ENCODE measurements at regions not wholly inside any gene's neighbourhood (a gene's known extent, or its start where the extent isn't known, plus 50 kb on each side); places are given as distances from the start of the nearest gene placed in this dataset.
"Not testable (repeated sequence)": the region's sequence is repeated elsewhere in the genome, so short reads cannot be mapped to it uniquely, and the experiment has no call there.

GRCh38 chr5:167851416-167851815 is 440.0 kb upstream of the WWC1 start:
- TF ChIP-seq, protein P1, sequence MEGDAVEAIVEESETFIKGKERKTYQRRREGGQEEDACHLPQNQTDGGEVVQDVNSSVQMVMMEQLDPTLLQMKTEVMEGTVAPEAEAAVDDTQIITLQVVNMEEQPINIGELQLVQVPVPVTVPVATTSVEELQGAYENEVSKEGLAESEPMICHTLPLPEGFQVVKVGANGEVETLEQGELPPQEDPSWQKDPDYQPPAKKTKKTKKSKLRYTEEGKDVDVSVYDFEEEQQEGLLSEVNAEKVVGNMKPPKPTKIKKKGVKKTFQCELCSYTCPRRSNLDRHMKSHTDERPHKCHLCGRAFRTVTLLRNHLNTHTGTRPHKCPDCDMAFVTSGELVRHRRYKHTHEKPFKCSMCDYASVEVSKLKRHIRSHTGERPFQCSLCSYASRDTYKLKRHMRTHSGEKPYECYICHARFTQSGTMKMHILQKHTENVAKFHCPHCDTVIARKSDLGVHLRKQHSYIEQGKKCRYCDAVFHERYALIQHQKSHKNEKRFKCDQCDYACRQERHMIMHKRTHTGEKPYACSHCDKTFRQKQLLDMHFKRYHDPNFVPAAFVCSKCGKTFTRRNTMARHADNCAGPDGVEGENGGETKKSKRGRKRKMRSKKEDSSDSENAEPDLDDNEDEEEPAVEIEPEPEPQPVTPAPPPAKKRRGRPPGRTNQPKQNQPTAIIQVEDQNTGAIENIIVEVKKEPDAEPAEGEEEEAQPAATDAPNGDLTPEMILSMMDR (IDR thresholded peaks at IDR 0.05; ENCODE audit: low read depth, low read length): no peak
- Histone ChIP-seq H3K36me3 (no peaks in the 10 kb centered on the region), H3K9me3 (no peaks in the 10 kb centered on the region), H3K4me3 (ENCODE audit: low read depth, low read length) (no peak overlapping the region), H3K4me1 (no peaks in the 10 kb centered on the region), H3K27me3 (0 out of 2 replicates have a peak, but pooled peaks cover 3% of the 10 kb centered on the region)
- DNase-seq: no peak

DNA sequence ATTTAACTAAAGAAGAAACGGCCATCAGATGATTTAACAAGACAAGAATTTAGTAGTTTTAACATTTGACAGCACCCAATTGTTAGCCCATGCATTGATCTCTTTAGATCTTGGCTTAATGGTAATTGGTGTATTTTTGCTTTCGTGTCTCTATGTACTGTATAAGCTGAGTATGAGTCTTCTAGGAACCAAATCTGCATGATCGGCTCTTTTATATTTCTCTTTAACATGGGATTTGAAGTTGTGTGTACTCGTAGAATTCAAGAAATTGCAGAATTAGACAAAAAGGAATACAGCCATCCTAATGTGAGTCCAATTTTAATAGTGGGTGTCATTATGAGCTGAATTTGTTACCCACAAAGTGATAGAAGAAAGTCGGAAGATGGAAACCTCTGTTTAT is 438.9 kb upstream of the WWC1 start:
- no peak overlapping the region for H3K4me3 ChIP-seq (ENCODE audit: low read depth, low read length)
- TF ChIP-seq, protein P1 (IDR thresholded peaks at IDR 0.05; ENCODE audit: low read depth, low read length): no peak
- no peak for DNase-seq
- H3K4me1 ChIP-seq: no peaks in the 10 kb centered on the region
- no peaks in the 10 kb centered on the region for H3K36me3 ChIP-seq
- 0 out of 2 replicates have a peak, but pooled peaks cover 3% of the 10 kb centered on the region for H3K27me3 ChIP-seq
- H3K9me3 ChIP-seq: no peaks in the 10 kb centered on the region

DNA sequence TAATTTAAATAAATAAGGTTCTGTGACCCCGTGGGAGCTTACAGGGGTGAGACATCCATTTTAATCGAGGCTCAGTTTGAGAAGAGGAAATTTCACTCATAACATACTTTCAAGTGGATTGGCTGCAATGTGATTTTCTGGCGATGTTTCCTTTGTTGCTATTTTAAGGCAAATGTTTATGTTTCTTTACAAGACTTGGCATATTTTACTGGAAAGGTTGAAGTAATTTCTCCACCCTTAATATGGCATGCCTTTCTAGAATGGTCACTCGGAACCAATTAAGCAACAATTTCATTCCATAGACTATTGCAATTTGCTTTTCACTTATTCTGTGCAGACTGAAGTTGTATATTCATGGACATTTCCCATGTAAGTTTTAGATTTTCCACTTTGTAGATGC is 438.0 kb upstream of the WWC1 start:
- no peaks in the 10 kb centered on the region for H3K36me3 ChIP-seq
- H3K4me1 ChIP-seq: no peaks in the 10 kb centered on the region
- no peaks in the 10 kb centered on the region for H3K9me3 ChIP-seq
- TF ChIP-seq, protein P1 (IDR thresholded peaks at IDR 0.05; ENCODE audit: low read depth, low read length): no peak
- H3K27me3 ChIP-seq: 0 out of 2 replicates have a peak, but pooled peaks cover 3% of the 10 kb centered on the region
- no peak overlapping the region for H3K4me3 ChIP-seq (ENCODE audit: low read depth, low read length)
- no peak for DNase-seq

GRCh38 chr5:167855818-167856217 is 435.6 kb upstream of the WWC1 start:
- 0 out of 2 replicates have a peak, but pooled peaks cover 3% of the 10 kb centered on the region for H3K27me3 ChIP-seq
- H3K9me3 ChIP-seq: no peaks in the 10 kb centered on the region
- H3K36me3 ChIP-seq: no peaks in the 10 kb centered on the region
- no peaks in the 10 kb centered on the region for H3K4me1 ChIP-seq
- DNase-seq: no peak
- TF ChIP-seq, protein P1 (IDR thresholded peaks at IDR 0.05; ENCODE audit: low read depth, low read length): no peak
- H3K4me3 ChIP-seq (ENCODE audit: low read depth, low read length): no peak overlapping the region

DNA sequence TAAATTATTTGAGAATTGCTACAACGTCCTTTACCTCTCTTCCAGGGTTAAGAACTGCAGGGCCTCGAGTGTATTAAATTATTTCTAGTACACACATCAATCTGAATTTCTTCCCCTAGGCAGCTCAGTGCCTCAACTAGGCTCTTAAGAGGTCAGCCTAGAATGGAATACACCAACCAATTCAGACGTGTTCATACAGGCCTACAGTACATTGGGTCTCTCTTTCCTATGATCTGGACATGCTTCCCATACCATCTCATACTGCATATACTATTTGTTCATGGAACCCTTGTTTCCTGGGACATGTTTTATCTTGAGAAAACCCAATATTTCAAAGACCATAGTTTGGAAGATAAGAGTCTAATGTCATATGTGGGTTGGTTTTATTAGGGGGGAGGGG is 434.1 kb upstream of the WWC1 start:
- Histone ChIP-seq H3K27me3 (0 out of 2 replicates have a peak, but pooled peaks cover under 1% of the 10 kb centered on the region), H3K36me3 (no peaks in the 10 kb centered on the region), H3K4me1 (no peaks in the 10 kb centered on the region), H3K4me3 (ENCODE audit: low read depth, low read length) (no peak overlapping the region), H3K9me3 (no peaks in the 10 kb centered on the region)
- no peak for DNase-seq
- TF ChIP-seq, protein P1 (IDR thresholded peaks at IDR 0.05; ENCODE audit: low read depth, low read length): no peak

DNA sequence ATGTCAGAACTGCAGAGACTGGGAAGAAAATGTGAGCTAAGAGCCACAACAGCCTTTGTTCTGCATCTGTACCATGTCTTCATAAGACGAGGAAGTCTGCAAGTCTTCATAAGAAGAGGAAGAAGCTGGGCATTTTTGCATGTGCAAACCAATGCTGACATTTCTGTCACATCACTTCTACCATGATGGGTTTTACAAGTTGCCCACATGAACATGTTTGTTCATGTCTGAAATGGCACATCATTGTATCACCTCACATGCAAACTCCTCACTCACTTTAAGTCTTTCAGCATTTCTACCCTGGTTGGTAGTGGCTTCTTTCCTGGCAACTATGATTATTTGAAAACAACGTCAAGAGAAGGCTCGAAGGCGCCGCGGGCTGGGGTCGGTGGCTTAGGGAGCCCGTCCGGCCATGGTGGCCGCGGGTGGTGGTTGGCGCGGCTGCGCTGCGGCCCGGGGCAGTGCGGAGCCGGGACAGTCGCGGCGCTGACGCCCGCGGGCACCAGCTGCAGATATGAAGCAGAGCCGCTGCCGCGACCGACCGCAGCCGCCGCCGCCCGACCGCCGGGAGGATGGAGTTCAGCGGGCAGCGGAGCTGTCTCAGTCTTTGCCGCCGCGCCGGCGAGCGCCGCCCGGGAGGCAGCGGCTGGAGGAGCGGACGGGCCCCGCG is 433.1 kb upstream of the WWC1 start:
- not testable (repeated sequence) for H3K27me3 ChIP-seq; H3K4me3 ChIP-seq (ENCODE audit: low read depth, low read length); DNase-seq; H3K9me3 ChIP-seq; H3K4me1 ChIP-seq; H3K36me3 ChIP-seq

Measured in BE2C (cell line).